ENCODE measurements at regions not wholly inside any gene's neighbourhood (a gene's known extent, or its start where the extent isn't known, plus 50 kb on each side); places are given as distances from the start of the nearest gene placed in this dataset.

GRCh38 chr3:153649286-153649839 is 471.8 kb upstream of the ARHGEF26 start:
- TF ChIP-seq EZH2 (IDR thresholded peaks at IDR 0.05): no peak
- TF ChIP-seq, protein P1, sequence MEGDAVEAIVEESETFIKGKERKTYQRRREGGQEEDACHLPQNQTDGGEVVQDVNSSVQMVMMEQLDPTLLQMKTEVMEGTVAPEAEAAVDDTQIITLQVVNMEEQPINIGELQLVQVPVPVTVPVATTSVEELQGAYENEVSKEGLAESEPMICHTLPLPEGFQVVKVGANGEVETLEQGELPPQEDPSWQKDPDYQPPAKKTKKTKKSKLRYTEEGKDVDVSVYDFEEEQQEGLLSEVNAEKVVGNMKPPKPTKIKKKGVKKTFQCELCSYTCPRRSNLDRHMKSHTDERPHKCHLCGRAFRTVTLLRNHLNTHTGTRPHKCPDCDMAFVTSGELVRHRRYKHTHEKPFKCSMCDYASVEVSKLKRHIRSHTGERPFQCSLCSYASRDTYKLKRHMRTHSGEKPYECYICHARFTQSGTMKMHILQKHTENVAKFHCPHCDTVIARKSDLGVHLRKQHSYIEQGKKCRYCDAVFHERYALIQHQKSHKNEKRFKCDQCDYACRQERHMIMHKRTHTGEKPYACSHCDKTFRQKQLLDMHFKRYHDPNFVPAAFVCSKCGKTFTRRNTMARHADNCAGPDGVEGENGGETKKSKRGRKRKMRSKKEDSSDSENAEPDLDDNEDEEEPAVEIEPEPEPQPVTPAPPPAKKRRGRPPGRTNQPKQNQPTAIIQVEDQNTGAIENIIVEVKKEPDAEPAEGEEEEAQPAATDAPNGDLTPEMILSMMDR (IDR thresholded peaks at IDR 0.05): no peak
- TF ChIP-seq EZH2phosphoT487 (IDR thresholded peaks at IDR 0.05): no peak
